GM23338 (cell line): ENCODE measurements at regions not wholly inside any gene's neighbourhood (a gene's known extent, or its start where the extent isn't known, plus 50 kb on each side); places are given as distances from the start of the nearest gene placed in this dataset.

Experiments used
- CTCF ChIP-seq, 2 experiments: fragments of 200-600 bp in 1 of 2; sonication (generic) in 1 of 2; conservative IDR thresholded peaks; 2 replicates each; pipeline versions ENCODE4 v1.5.1 to v1.6.1; 2016 to 2017; ENCODE audit warnings: antibody characterized with exemption in 2 of 2, low read depth in 2 of 2, mild to moderate bottlenecking in 2 of 2, moderate library complexity in 1 of 2
- POLR2AphosphoS5 ChIP-seq: IDR thresholded peaks from 2 replicates; pipeline ENCODE4 v1.6.1; 2016; ENCODE audit warnings: antibody characterized with exemption, low read depth
- STAT1 ChIP-seq: IDR thresholded peaks from one replicate; pipeline ENCODE4 v1.6.1; 2016; ENCODE audit warnings: antibody characterized with exemption; ENCODE audit not compliant: unreplicated experiment

GRCh38 chr13:79075703-79076102, 330.4 kb downstream of the RBM26 start:
- TF ChIP-seq CTCF (conservative IDR thresholded peaks at IDR 0.05; ENCODE audit: low read depth in 2 of 2) (no peak), STAT1 (no peak), POLR2AphosphoS5 (no peak)
